PC-9 (cell line): ENCODE measurements at regions not wholly inside any gene's neighbourhood (a gene's known extent, or its start where the extent isn't known, plus 50 kb on each side); places are given as distances from the start of the nearest gene placed in this dataset.

ENCODE experiments used
- BruUV-seq: library from RNA; stranded (reverse); fragments of 400-500 nt; replicated peaks from 2 replicates; lab custom pipeline; 2021; lab: Mats Ljungman, UMichigan
- CTCF ChIA-PET: fragments of 300-600 bp; sonication (Branson Sonifier 250); formaldehyde crosslinking; loops from one replicate; lab custom pipeline; 2022; ENCODE audit warnings: antibody characterized with exemption; lab: Charles Lee
- POLR2A ChIA-PET: fragments of 300-600 bp; sonication (Branson Sonifier 250); formaldehyde crosslinking; loops from one replicate; lab custom pipeline; 2022; ENCODE audit warnings: antibody characterized with exemption; ENCODE audit not compliant: unreplicated experiment; lab: Charles Lee
- DNase-seq, 2 experiments: peaks; one replicate each; pipeline versions ENCODE4 v3.0.0 to v3.0.0-alpha.2; 2015 to 2022; ENCODE audit warnings: mixed read lengths in 1 of 2
- H2AFZ ChIP-seq: fragments of 200-600 bp; sonication (generic); 2 replicates; pipeline ENCODE4 v1.8.1; 2017; ENCODE audit warnings: antibody characterized with exemption
- H3F3A ChIP-seq: fragments of 200-600 bp; sonication (generic); 2 replicates; pipeline ENCODE4 v1.8.1; 2017; ENCODE audit warnings: antibody characterized with exemption, mild to moderate bottlenecking, low read depth; ENCODE audit not compliant: insufficient read depth
- H3K27ac ChIP-seq: fragments of 200-600 bp; sonication (generic); 2 replicates; pipeline ENCODE4 v1.6.1; 2016; ENCODE audit warnings: mixed run types
- H3K27me3 ChIP-seq: fragments of 200-600 bp; sonication (generic); 2 replicates; pipeline ENCODE4 v1.6.1; 2016; ENCODE audit warnings: low read depth, mixed run types; ENCODE audit not compliant: insufficient read depth
- H3K36me3 ChIP-seq: fragments of 200-600 bp; sonication (generic); 2 replicates; pipeline ENCODE4 v1.6.1; 2016; ENCODE audit warnings: low read depth, mixed run types
- H3K4me1 ChIP-seq: fragments of 200-600 bp; sonication (generic); replicated peaks from 2 replicates; pipeline ENCODE4 v1.6.1; 2016; ENCODE audit warnings: mixed run types; ENCODE audit not compliant: insufficient read depth
- H3K4me2 ChIP-seq: fragments of 200-600 bp; sonication (generic); 2 replicates; pipeline ENCODE4 v1.6.1; 2017; ENCODE audit warnings: mixed run types
- H3K4me3 ChIP-seq: fragments of 200-600 bp; sonication (generic); 2 replicates; pipeline ENCODE4 v1.6.1; 2016; ENCODE audit warnings: mixed run types
- H3K79me2 ChIP-seq: fragments of 200-600 bp; sonication (generic); 2 replicates; pipeline ENCODE4 v1.6.1; 2017; ENCODE audit warnings: low read depth, mixed run types
- H3K9me2 ChIP-seq: fragments of 200-600 bp; sonication (generic); 2 replicates; pipeline ENCODE4 v1.8.1; 2017; ENCODE audit warnings: mild to moderate bottlenecking; ENCODE audit not compliant: insufficient read depth
- H3K9me3 ChIP-seq: fragments of 200-600 bp; sonication (generic); 2 replicates; pipeline ENCODE4 v1.8.1; 2016; ENCODE audit warnings: low read depth; ENCODE audit not compliant: insufficient read depth
- H4K20me1 ChIP-seq: fragments of 200-600 bp; sonication (generic); 2 replicates; pipeline ENCODE4 v1.8.1; 2017; ENCODE audit not compliant: insufficient read depth
- CTCF ChIP-seq: fragments of 200-600 bp; sonication (generic); conservative IDR thresholded peaks from 2 replicates; pipeline ENCODE4 v1.6.1; 2017; ENCODE audit warnings: mixed run types, antibody characterized with exemption, mild to moderate bottlenecking, moderate library complexity
- EZH2 ChIP-seq: fragments of 200-600 bp; sonication (generic); IDR thresholded peaks from 2 replicates; pipeline ENCODE4 v1.8.0; 2017; ENCODE audit warnings: antibody characterized with exemption, low read depth
- intact Hi-C: fragments of 100-400 bp; cut with micrococcal nuclease; formaldehyde crosslinking; loops from one replicate; pipeline ENCODE4 v1.10.0; 2022; ENCODE audit not compliant: unreplicated experiment

GRCh38 chr1:30173560-30173959 lies 549.8 kb downstream of the MATN1 start:
- Histone ChIP-seq H3K4me1 (no peaks in the 10 kb centered on the region), H2AFZ (no peak overlapping the region), H3K27me3 (peaks cover 12% of the 10 kb centered on the region), H3K9me2 (no peaks in the 10 kb centered on the region), H3F3A (no peaks in the 10 kb centered on the region), H3K36me3 (no peaks in the 10 kb centered on the region), H3K79me2 (no peaks in the 10 kb centered on the region), H3K27ac (no peak overlapping the region), H3K9me3 (no peaks in the 10 kb centered on the region), H4K20me1 (no peaks in the 10 kb centered on the region), H3K4me2 (no peak overlapping the region), H3K4me3 (no peak overlapping the region)
- TF ChIP-seq CTCF (no peak), EZH2 (no peak)
- DNase-seq, result no peak
- intact Hi-C loops, result no loop called here
- BruUV-seq, result no TSS peak
- CTCF ChIA-PET, result no interaction called here
- POLR2A ChIA-PET, result no interaction called here

DNA sequence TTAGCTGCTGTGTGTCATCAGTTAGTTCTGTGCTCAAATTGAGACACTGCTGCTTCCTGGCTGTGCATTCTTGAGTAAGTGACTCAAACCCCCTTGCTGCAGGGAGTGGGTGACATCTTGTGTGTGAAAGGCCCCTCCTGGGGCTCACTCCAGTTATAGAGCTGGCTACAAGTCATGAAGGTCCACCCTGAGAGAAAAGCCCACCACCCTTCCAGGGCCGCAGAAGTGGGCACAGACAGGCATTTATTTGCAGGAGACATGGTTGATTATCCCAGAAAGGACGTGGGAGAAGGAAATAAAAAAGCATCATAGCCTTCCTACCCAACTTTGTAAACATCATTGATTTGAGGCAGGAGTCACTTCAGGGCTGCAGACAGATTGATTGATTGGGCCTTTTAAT lies 550.6 kb downstream of the MATN1 start:
- H3K79me2 ChIP-seq, result no peaks in the 10 kb centered on the region
- TF ChIP-seq EZH2 (no peak), CTCF (no peak)
- BruUV-seq, result no TSS peak

GRCh38 chr1:30172299-30172694 lies 551.1 kb downstream of the MATN1 start:
- H4K20me1 ChIP-seq, result no peaks in the 10 kb centered on the region
- H2AFZ ChIP-seq, result no peak overlapping the region
- H3K4me2 ChIP-seq, result no peak overlapping the region
- H3K36me3 ChIP-seq, result no peaks in the 10 kb centered on the region
- TF ChIP-seq CTCF, result no peak
- TF ChIP-seq EZH2, result no peak
- no peak overlapping the region for H3K4me3 ChIP-seq
- no peaks in the 10 kb centered on the region for H3K9me2 ChIP-seq
- DNase-seq, result no peak
- no peaks in the 10 kb centered on the region for H3K4me1 ChIP-seq
- ChIA-PET POLR2A (no interaction called here), CTCF (no interaction called here)
- H3K27ac ChIP-seq, result no peak overlapping the region
- intact Hi-C loops, result no loop called here
- BruUV-seq, result no TSS peak
- H3K79me2 ChIP-seq, result no peaks in the 10 kb centered on the region
- H3F3A ChIP-seq, result no peaks in the 10 kb centered on the region
- H3K9me3 ChIP-seq, result no peaks in the 10 kb centered on the region
- H3K27me3 ChIP-seq, result peaks cover 12% of the 10 kb centered on the region

More for the DNA sequence above, 550.6 kb downstream of the MATN1 start:
- Histone ChIP-seq H3K27ac (no peak overlapping the region), H3K9me3 (no peaks in the 10 kb centered on the region), H3K36me3 (no peaks in the 10 kb centered on the region), H3K4me1 (no peaks in the 10 kb centered on the region), H3K4me2 (no peak overlapping the region), H2AFZ (no peak overlapping the region), H3F3A (no peaks in the 10 kb centered on the region), H4K20me1 (no peaks in the 10 kb centered on the region), H3K9me2 (no peaks in the 10 kb centered on the region), H3K27me3 (peaks cover 12% of the 10 kb centered on the region), H3K4me3 (no peak overlapping the region)
- intact Hi-C loops, result no loop called here
- POLR2A ChIA-PET, result no interaction called here
- no peak for DNase-seq
- CTCF ChIA-PET, result no interaction called here
